HPDE6-E6E7 (cell line): ENCODE measurements at regions not wholly inside any gene's neighbourhood (a gene's known extent, or its start where the extent isn't known, plus 50 kb on each side); places are given as distances from the start of the nearest gene placed in this dataset.
"Not testable (repeated sequence)": the region's sequence is repeated elsewhere in the genome, so short reads cannot be mapped to it uniquely, and the experiment has no call there.

Experiments used
- DNase-seq: peaks from one replicate; pipeline ENCODE4 v3.0.0; 2011; ENCODE audit warnings: missing footprints; ENCODE audit errors: extremely low spot score

DNA sequence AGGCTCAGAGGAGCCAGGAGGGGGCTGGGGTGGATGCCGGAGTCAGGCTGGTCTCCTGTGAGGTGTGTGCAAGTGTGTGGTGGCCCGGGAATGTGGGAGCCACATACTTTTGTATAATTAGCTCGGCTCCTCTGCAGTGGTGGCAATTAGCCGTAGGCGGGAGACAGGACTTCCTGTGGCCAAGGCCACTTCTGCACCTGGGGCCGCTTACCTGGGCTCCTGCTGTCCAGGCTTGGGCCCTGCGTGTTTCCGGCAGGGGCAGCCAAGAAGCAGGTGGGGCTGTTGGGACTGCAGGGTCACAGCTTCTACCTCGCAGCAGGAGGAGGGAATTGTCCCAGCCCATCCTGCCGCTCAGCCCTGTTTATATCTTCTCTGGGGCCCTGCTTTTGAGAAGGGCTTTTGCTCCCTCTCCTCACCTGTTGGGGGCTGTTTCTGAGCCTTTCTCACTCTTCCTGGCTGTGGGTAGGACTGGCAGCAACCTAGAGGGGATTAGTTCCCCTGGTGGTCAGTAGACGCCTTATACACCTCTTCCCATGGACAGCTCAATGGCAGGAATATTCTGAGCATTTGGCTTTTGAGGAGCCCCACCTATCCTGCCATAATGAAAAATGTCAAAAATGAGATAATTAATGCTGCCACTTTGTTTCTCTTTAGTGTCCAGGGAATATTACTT, 145.4 kb upstream of the PITX1 start:
- no peak for DNase-seq

DNA sequence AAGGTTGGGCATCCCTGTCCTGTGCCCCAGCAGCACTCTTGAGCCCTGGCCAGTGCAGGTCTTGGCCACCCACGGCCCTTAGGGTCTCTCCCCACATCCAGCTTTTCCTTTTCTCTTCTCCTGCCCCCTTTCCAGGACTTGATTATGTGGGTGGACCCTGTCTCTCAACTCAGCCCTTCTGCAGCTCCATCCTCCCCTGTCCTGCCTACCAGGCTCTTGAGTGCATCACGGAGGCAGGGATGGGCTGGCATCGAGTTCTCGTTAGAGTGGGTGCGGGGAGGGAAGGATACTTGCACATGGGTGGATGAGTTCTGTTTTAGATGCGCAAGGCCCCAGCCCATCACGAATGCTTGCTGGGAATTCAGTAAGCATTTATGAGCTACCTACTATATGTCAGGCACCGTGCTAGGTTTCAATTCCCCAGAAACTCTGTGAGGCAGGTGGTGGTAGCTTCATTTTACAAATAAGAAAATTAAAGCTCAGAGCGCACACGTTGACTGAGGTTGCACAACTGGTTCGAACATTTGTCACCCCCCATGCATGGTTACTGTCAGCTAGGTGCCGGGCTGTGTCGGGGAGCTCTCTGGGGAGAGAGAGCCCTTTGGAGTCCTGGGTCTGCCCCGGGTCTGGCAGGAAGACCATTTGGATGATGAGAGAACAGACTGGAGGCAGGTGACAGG, 144.6 kb upstream of the PITX1 start:
- no peak for DNase-seq

DNA sequence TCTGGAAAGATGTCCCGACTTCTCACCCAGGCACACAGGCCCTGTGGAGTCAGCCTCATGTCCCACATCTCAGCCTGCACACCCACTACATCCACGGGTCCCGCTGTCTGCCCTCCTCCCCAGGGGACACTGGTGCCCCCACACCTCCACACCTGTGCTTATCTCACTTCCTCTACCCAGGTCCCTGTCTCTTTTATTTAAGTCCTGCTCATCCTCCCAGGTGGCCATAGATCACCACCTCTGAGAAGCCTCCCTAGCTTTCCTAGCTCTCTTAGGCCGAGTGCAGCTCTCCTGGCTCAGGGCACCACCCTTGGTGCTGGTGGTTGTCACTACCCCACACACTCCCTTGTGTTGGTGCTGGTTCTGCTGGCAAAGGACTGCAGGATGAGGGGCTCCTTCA, 143.6 kb upstream of the PITX1 start:
- DNase-seq, result no peak

DNA sequence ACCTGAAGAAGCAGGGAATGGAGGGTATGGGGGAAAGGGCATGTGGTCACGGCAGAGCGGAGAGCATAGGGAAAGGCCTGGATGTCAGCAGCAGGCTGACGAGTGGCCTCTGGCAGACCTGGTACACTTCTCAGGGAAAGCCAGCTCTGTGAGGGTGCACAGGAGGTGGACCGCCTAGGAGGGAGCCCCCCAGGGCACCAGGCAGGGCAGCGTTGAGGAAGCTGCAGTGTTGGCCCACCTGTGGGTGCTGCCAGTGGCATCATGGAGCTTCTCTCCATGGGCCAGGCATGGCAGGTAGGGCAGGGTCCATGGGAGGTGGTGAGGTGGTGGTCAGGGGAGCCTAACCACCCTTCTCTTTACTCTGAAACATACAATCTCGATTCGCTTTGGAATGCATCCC, 143.0 kb upstream of the PITX1 start:
- DNase-seq, result no peak

DNA sequence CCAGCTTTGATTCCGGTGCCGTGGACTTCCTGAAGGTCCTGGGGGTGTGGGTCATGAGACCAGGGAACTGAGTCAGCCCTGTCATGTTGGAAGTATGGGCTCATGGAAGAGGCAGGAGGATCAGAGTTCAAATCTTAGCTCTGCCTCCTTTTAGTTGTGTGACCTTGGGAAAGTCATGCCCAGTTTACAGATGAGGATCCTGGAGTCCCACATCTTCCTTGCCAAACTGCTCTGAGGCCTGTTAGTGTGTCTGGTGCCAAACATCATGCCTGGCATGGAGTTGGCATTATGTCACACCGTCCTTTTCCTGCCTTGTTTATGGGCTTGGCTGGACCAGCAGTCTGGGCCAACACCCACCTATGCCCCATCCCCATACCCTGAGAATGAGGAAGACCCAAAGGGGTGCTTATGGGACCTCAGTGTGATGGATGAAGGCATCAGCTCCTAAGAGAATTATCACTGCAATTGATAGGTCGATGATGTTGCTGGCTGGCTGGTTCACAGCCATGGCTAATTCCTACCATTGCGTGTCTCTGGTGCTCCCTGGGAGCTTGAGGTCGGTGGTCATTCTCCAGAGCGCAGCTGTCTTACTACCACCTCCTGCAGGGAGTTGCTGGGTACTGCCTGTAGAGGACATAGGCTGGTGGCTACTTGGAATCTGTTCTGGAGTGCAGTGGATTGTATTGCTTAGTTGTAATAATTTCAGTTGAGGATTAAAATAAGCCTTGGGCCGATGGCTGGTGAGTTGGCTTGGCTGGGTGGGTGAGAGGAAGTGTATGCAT, 140.5 kb upstream of the PITX1 start:
- no peak for DNase-seq

DNA sequence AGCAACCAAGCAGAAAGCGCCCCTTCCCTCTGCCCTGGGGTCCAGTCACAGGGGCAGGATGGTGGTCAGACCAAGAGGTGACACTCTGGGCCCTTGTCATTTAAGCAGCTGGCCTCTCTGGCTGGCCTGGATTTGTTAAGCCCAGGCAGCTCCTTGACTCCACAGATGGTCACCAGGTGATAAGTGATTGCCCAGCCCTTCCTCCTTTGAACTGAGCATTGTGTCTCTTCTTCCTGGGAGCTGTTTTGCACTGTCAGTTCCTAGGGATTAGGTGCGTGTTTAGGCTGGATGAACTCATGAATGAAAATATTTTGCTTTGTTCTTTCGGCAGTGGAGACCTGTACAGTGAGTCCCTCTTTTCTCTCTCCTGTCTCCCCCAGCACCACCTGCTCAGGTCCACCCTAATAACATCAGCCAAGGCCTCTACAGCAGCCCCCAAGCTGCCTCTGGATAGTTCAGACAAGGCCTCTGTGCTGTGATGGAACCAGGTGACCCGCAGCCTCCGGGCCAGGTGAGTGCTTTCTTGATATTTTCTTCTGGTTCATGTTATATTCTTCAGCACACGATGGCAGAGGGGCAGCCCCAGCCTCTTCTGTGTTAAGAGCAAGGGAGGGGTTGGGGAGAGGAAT, 139.7 kb upstream of the PITX1 start:
- DNase-seq, result no peak

DNA sequence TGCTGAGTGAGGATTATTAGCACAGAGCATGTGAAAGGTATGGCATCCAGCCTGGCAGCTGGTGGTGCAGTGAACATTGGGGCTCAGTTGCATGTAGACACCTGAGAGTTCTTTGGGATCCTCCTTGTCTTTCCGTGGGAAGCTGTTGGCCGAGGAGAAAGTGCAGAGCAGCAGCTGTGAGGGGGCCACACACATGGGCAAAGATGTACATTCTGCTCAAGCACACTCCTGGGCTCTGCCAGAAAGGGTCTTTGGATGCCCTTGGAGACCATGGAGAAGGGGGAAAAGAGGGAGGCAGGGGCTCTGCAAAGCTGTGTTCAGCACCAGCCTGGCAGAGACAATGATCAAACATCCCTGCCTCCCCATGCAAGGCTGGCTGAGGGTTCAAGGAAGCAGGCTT, 138.7 kb upstream of the PITX1 start:
- no peak for DNase-seq

DNA sequence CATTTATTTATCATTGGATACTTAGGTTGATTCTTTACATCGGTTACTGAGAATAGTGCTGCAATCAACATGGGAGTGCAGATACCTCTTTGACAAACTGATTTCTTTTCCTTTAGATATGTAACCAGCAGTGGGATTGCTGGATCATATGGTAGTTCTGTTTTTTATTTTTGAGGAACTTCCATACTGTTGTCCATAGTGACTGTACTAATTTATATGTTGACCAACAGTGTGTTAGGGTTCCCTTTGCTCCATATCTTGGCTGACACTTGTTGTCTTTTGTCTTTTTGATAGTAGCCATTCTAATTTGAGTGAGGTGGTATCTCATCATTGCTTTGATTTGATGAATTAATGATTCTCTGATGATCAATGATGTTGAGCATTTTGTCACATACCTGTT, 137.3 kb upstream of the PITX1 start:
- no peak for DNase-seq

DNA sequence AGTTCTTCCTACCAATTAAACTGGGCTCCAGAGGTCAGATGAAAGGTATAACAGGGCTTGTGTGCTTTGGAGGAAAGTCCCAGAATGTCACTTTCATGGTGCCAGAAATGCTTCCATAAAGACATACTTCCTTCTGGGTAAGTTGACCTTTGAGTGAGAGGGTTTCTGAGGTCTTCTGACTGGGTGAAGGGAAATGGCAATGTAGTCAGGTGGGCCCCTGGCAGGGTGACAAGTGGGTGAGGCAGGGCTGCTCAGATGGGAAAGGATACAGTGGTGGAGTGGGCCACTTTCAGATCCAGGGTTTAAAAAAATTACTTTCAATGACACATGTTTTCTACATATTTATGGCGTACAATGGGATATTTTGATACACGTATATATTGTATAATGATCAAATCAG, 136.5 kb upstream of the PITX1 start:
- no peak for DNase-seq

DNA sequence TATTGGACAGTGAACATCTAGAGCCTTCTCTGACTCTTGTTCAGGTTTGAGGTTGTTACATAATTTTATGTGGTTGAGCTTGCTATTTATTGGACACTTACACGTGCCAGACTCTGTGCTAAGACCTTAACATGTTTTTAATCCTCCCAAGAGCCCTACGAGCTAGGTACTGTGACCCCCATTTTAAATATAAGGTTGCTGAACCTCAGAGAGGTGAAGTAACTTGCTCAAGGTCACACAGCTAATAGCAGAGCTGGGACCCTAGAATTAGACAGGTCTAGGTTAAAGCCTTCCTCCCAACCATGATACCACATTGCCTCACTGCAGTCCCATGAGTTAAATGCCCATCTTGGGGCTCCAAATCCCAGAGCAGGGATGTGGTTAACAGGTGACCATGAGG, 135.7 kb upstream of the PITX1 start:
- no peak for DNase-seq

DNA sequence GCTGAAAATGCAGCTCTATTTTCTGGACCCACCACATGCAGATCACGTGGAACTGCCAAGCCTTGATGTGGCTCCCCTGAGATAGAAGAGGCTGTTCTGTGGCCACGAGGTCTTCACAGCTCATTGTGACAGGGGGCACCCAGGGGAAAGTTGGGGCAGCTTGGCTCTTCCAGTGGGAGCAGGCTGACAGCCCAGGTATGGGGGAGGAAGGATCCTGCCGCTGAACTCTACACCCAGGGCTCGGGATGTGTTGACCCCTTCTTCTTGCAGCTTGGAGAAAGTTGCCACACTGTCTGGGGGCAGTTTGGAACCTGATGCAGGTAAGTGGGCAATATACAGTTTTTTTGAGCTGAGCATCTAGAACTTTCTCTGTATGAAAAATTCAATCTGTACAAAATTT, 133.6 kb upstream of the PITX1 start:
- DNase-seq, result no peak

DNA sequence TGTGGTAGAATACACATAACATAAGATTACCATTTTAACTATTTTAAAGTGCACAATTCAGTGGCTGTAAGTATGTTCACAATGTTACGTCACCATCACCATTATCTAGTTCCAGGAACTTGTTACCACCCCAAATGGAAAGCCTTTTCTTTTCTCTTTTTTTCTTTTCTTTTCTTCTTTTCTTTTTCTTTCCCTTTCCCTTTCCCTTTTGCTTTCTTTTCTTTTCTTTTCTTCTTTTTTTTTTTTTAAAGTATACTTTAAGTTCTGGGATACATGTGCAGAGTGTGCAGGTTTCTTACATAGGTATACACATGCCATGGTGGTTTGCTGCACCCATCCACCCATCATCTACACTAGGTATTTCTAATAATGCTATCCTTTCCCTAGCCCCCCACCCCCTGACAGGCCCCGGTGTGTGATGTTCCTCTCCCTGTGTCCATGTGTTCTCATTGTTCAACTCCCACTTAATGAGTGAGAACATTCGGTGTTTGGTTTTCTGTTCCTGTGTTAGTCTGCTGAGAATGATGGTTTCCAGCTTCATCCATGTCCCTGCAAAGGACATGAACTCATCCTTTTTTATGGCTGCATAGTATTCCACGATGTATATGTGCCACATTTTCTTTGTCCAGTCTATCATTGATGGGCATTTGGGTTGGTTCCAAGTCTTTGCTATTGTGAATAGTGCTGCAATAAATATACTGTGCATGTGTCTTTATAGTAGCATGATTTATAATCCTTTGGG, 131.0 kb upstream of the PITX1 start:
- not testable (repeated sequence) for DNase-seq

DNA sequence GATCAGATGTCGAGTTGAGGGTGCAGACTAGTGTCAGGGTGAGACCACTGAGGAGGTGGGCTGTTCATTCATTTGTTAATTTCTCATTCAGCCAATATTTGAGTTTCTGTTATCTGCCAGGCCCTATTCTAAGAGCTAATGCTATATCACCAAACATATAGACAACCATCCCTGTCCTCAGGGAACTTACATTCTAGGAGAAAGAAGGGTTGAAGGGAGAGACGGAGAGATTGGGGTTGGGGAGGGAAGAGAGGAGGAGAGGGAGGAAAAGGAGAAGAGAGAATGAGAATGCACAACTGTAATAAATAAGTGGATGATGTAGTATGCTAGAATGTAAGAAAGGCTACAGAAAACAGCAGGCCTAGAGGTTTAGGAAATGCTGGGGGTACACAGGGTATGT, 129.9 kb upstream of the PITX1 start:
- no peak for DNase-seq

DNA sequence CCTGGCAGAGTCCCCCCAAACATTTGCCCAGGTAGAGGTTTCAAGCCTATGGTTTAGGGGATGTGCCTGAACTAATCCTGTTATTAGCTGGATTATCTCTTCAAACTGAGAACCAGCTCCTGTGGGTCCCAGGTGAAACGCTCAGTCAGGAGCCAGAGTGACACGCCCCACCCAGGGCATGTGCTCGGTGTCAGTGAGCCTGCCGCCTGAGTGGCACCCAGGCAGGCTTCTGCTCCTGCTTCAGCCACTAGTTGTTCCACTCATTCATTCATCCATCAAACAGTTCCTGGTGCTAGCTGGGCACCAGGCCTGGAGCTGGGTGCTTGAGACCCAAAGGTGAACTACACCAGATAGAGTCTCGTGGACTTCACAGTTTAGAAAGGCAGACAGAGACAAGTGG, 129.4 kb upstream of the PITX1 start:
- DNase-seq, result no peak

DNA sequence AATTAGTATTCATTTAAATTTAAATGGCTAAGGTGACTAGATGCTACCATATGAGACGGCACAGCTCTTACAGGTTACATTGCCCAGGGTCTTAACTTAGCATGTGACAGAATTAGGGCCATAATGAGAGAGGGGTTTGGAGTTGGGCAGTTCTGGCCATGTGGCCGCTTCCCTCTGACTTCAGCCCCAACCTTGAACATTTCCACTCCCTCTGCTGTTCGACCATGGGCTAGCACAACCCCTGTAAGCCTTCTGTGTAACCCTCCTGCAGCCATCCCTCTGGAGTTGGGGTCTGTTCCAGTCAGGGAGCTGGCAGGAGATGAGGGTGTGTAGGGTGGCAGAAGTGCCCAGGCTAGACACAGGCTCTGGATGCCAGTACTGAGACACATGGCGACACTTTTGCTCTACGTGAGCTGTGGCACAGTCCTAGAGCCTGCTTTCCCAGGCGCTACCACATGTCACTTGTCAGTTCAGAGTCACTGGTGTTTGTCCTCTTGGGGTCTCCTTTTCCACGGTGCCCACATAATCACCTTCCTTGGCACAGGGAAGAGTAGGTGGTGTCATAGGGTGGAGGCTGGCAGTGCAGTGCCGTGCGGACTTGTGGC, 128.7 kb upstream of the PITX1 start:
- no peak for DNase-seq

DNA sequence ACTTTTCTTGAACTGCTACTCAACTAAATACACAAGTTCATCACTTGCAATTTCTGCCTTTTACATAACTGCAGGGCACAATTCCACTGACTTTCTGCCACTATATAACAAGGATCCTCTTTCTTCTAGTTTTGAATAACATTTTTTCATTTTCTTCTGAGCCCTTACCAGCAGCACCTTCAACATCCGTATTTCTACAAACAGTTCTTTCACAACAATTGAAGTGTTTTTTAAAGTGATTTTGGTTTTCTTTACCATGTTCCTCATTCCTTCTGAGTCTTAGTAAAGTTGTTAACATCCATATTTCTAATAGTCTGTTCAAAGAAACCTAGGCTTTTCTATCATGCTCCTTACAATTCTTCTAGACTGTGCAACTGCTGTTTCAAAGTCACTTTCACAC, 127.2 kb upstream of the PITX1 start:
- no peak for DNase-seq

DNA sequence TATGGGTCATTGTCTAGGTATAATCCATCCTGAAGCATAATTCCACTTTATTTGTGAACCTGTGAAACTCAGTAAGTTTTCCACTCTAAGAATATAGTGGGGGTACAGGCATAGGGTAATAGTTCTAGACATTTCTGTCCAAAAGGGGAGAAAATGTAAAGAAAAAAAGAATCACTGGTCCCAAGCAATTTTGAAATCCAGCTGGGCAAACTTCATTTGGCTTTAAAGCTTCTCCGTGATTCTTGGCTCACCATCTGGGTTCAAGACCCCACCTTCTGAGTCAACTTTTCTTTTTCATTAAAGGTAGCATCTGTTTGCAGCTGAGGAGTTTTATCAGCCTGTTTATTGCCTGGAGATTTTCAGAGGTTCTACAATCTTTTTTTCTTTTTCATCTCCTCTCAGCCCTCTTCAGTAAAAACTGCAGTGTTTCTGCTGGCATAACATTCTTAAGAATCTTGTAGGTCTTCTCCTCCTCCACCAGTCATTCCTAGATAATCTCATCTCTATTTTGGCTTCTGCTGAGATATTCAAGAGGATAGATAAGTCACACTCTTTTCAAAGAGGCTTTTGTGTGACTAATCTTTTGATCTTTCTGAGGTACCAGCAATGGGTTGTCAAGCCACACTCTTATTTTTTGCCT, 126.1 kb upstream of the PITX1 start:
- DNase-seq, result no peak

DNA sequence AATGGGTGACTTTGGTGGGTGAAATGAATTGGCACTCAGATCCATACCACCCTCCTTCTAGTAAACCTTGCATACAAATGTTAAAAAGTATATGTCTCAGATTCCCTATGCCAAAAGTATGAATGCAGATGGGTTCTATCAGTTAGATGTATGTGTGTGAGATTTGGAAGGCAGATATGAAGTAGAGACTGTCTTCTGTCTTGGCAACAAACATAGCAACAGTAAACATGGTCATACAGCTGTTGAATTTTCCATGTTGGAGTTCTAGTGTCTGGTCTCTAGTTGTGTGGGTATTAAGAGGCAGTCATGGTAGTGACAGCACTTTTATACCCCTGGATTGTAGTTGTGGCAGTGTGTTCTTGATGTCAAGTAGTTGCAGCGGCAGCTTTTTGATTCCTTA, 125.6 kb upstream of the PITX1 start:
- DNase-seq, result no peak

DNA sequence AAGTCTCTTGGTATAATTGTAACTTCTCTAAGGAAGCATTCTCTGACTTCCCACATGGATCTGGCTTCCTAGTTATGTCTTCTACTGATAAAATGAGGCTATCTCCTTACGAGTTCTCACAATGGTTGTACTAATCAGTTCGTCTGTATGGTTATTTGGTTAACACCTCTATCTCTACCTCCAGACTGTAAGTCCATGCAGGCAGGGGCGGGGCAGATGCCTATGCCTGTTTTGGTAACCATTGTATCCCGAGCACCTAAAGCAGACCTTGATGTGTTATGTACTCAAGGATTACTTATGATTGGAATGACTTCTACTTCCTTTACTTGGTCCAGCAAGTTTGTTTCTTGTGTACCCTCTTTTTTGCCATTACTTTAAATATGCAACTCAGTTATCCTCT, 125.0 kb upstream of the PITX1 start:
- DNase-seq, result no peak

DNA sequence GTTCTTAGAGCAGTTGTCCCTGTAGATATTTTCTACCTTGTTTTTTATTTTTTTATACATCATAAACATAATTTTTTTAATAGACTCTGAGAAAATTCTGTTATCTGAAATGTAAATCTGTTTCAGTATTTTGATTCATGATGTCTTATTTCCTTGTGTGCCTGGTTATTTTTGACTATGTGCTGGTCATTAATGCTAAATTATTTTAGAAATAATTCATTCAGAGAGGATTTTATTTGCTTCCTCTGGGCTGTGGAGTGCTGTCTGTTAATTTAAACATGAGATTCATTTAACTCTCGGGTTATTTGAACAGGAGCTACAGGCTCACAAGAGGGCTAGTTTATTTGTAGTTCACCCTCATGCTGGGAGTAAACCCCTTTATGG, 124.3 kb upstream of the PITX1 start:
- DNase-seq, result no peak
